ENCODE measurements at regions not wholly inside any gene's neighbourhood (a gene's known extent, or its start where the extent isn't known, plus 50 kb on each side); places are given as distances from the start of the nearest gene placed in this dataset.

GRCh38 chr4:147078362-147078761 lies 132.7 kb upstream of the TTC29 start:
- TF ChIP-seq CTCF (IDR thresholded peaks at IDR 0.05; ENCODE audit: low read depth, low read length) (no peak), EZH2phosphoT487 (IDR thresholded peaks at IDR 0.05; ENCODE audit: low read depth) (no peak)
